ENCODE measurements at regions not wholly inside any gene's neighbourhood (a gene's known extent, or its start where the extent isn't known, plus 50 kb on each side); places are given as distances from the start of the nearest gene placed in this dataset.

- no peaks in the 10 kb centered on the region for H3K36me3 ChIP-seq (ENCODE audit: low read depth)
- peak in 1 of 3 donors; percentile 82 for DNase-seq
- H3K9me3 ChIP-seq: no peaks in the 10 kb centered on the region
- H3K4me3 ChIP-seq: no peak overlapping the region
- TF ChIP-seq CTCF (IDR thresholded peaks at IDR 0.05): no peak
- ATAC-seq: peak; percentile 89
- no peaks in the 10 kb centered on the region for H3K4me1 ChIP-seq (ENCODE audit: low read depth)
- intact Hi-C loops (cut with DNase I, micrococcal nuclease): no loop called here
Measured at GRCh38 chr6:126618639-126619343, 278.9 kb downstream of the CENPW start.

GRCh38 chr6:126620719-126621118 lies 280.8 kb downstream of the CENPW start:
- DNase-seq: no peak
- Histone ChIP-seq H3K4me3 (no peak overlapping the region), H3K36me3 (ENCODE audit: low read depth) (no peaks in the 10 kb centered on the region), H3K4me1 (ENCODE audit: low read depth) (no peaks in the 10 kb centered on the region), H3K9me3 (no peaks in the 10 kb centered on the region)
- intact Hi-C loops (cut with DNase I, micrococcal nuclease): no loop called here
- no peak for ATAC-seq
- TF ChIP-seq CTCF (IDR thresholded peaks at IDR 0.05): no peak

GRCh38 chr6:126625019-126625418 lies 285.1 kb downstream of the CENPW start:
- no peak for ATAC-seq
- intact Hi-C loops (cut with DNase I, micrococcal nuclease): no loop called here
- TF ChIP-seq CTCF (IDR thresholded peaks at IDR 0.05): no peak
- Histone ChIP-seq H3K4me1 (ENCODE audit: low read depth) (no peaks in the 10 kb centered on the region), H3K4me3 (no peak overlapping the region), H3K9me3 (no peaks in the 10 kb centered on the region), H3K36me3 (ENCODE audit: low read depth) (no peaks in the 10 kb centered on the region)
- peak in 1 of 3 donors; percentile 18 for DNase-seq

DNA sequence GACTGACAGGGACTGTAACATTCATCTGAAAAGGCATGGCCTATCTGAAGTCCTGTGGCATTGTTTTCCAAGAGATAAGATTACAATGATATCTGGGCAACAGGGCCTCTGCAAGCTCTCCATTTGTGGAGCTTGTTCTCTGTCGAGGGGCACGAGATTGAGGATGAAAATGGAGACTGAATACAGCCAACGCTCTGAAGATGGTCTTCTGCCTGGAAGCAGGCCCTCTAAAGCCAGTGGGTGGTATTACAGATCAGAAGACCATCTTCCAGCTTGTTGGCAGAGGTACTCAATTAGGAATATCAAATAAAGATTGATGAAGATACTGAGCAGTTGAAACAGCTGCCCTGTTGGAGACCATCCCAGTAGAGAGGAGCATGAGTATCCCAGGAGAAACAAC lies 288.2 kb downstream of the CENPW start:
- ATAC-seq (no peak), DNase-seq (no peak)
- H3K9me3 ChIP-seq: no peaks in the 10 kb centered on the region
- H3K4me1 ChIP-seq (ENCODE audit: low read depth): no peaks in the 10 kb centered on the region
- no peaks in the 10 kb centered on the region for H3K36me3 ChIP-seq (ENCODE audit: low read depth)
- intact Hi-C loops (cut with DNase I, micrococcal nuclease): no loop called here
- no peak for TF ChIP-seq CTCF (IDR thresholded peaks at IDR 0.05)
- H3K4me3 ChIP-seq: no peak overlapping the region

GRCh38 chr6:126631363-126631762 lies 291.4 kb downstream of the CENPW start:
- intact Hi-C loops (cut with DNase I, micrococcal nuclease): no loop called here
- TF ChIP-seq CTCF (IDR thresholded peaks at IDR 0.05): no peak
- DNase-seq: no peak
- Histone ChIP-seq H3K4me3 (no peak overlapping the region), H3K36me3 (ENCODE audit: low read depth) (no peaks in the 10 kb centered on the region), H3K9me3 (no peaks in the 10 kb centered on the region), H3K4me1 (ENCODE audit: low read depth) (no peaks in the 10 kb centered on the region)
- ATAC-seq: no peak

DNA sequence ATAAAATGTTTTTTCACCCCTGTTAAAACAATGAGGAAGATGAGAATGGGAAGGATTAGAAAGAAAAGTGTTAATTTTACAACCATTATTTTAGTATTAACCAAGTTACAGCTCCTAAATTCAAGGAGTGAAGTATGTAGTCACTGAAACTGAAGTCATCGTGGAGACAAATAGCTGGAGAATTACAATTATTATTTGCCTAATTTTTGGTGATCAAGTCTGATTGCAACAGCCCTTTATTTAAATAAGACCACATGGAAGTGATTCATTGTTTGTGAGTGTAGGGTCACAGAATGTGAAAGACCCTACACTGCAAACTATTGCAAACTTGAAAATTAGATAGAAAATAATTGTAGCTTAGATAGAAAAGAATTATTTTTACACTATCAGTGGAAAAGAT lies 292.4 kb downstream of the CENPW start:
- no peaks in the 10 kb centered on the region for H3K4me1 ChIP-seq (ENCODE audit: low read depth)
- TF ChIP-seq CTCF (IDR thresholded peaks at IDR 0.05): no peak
- DNase-seq (no peak), ATAC-seq (no peak)
- H3K36me3 ChIP-seq (ENCODE audit: low read depth): no peaks in the 10 kb centered on the region
- H3K4me3 ChIP-seq: no peak overlapping the region
- intact Hi-C loops (cut with DNase I, micrococcal nuclease): no loop called here
- H3K9me3 ChIP-seq: no peaks in the 10 kb centered on the region
